ENCODE measurements at regions not wholly inside any gene's neighbourhood (a gene's known extent, or its start where the extent isn't known, plus 50 kb on each side); places are given as distances from the start of the nearest gene placed in this dataset.
"Not testable (repeated sequence)": the region's sequence is repeated elsewhere in the genome, so short reads cannot be mapped to it uniquely, and the experiment has no call there.

- TF ChIP-seq TSHZ2 (CRISPR knock-in tag; IDR thresholded peaks at IDR 0.05) = no peak
- TF ChIP-seq GLIS3 (CRISPR knock-in tag; IDR thresholded peaks at IDR 0.05) = no peak
- TF ChIP-seq TCF4 (CRISPR knock-in tag; IDR thresholded peaks at IDR 0.05; ENCODE audit: borderline replicate concordance) = no peak
- TF ChIP-seq SNAI2 (CRISPR knock-in tag; IDR thresholded peaks at IDR 0.05) = no peak
- no peak for TF ChIP-seq ISL1 (CRISPR knock-in tag; IDR thresholded peaks at IDR 0.05)
- TF ChIP-seq POU6F1 (CRISPR knock-in tag; IDR thresholded peaks at IDR 0.05; ENCODE audit: borderline replicate concordance, low read depth) = no peak
- no peak for TF ChIP-seq ARNTL (CRISPR knock-in tag; IDR thresholded peaks at IDR 0.05; ENCODE audit: borderline replicate concordance, low read depth)
- ATAC-seq = no peak
Measured at GRCh38 chr1:30362603-30362990, 360.8 kb downstream of the MATN1 start.

GRCh38 chr1:30361890-30362602, 361.3 kb downstream of the MATN1 start:
- not testable (repeated sequence) for ATAC-seq

GRCh38 chr1:30360753-30361152, 362.6 kb downstream of the MATN1 start:
- no peak for ATAC-seq
- TF ChIP-seq ZFP3 (CRISPR knock-in tag; IDR thresholded peaks at IDR 0.05) = no peak

- TF ChIP-seq BACH2 (CRISPR knock-in tag; IDR thresholded peaks at IDR 0.05; ENCODE audit: borderline replicate concordance) = no peak
- no peak for TF ChIP-seq ZNF565 (CRISPR knock-in tag; conservative IDR thresholded peaks at IDR 0.05; ENCODE audit: low read depth)
- no peak for TF ChIP-seq ZNF8 (CRISPR knock-in tag; IDR thresholded peaks at IDR 0.05)
- TF ChIP-seq SNAI2 (CRISPR knock-in tag; IDR thresholded peaks at IDR 0.05) = no peak
- no peak for TF ChIP-seq ZFP30 (CRISPR knock-in tag; IDR thresholded peaks at IDR 0.05)
- no peak for TF ChIP-seq CSDC2 (CRISPR knock-in tag; IDR thresholded peaks at IDR 0.05)
- no peak for TF ChIP-seq POU6F1 (CRISPR knock-in tag; IDR thresholded peaks at IDR 0.05; ENCODE audit: borderline replicate concordance, low read depth)
- no peak for TF ChIP-seq PATZ1 (CRISPR knock-in tag; IDR thresholded peaks at IDR 0.05; ENCODE audit: borderline replicate concordance)
- TF ChIP-seq TCF4 (CRISPR knock-in tag; IDR thresholded peaks at IDR 0.05; ENCODE audit: borderline replicate concordance) = no peak
- no peak for TF ChIP-seq OSR1 (CRISPR knock-in tag; IDR thresholded peaks at IDR 0.05)
- TF ChIP-seq TSHZ2 (CRISPR knock-in tag; IDR thresholded peaks at IDR 0.05) = no peak
- TF ChIP-seq ZNF70 (CRISPR knock-in tag; IDR thresholded peaks at IDR 0.05) = no peak
- TF ChIP-seq, protein P1, sequence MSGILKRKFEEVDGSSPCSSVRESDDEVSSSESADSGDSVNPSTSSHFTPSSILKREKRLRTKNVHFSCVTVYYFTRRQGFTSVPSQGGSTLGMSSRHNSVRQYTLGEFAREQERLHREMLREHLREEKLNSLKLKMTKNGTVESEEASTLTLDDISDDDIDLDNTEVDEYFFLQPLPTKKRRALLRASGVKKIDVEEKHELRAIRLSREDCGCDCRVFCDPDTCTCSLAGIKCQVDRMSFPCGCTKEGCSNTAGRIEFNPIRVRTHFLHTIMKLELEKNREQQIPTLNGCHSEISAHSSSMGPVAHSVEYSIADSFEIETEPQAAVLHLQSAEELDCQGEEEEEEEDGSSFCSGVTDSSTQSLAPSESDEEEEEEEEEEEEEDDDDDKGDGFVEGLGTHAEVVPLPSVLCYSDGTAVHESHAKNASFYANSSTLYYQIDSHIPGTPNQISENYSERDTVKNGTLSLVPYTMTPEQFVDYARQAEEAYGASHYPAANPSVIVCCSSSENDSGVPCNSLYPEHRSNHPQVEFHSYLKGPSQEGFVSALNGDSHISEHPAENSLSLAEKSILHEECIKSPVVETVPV (CRISPR knock-in tag; IDR thresholded peaks at IDR 0.05) = no peak
- no peak for ATAC-seq
Measured at GRCh38 chr1:30360281-30360680, 363.1 kb downstream of the MATN1 start.
